ENCODE measurements at regions not wholly inside any gene's neighbourhood (a gene's known extent, or its start where the extent isn't known, plus 50 kb on each side); places are given as distances from the start of the nearest gene placed in this dataset.

DNA sequence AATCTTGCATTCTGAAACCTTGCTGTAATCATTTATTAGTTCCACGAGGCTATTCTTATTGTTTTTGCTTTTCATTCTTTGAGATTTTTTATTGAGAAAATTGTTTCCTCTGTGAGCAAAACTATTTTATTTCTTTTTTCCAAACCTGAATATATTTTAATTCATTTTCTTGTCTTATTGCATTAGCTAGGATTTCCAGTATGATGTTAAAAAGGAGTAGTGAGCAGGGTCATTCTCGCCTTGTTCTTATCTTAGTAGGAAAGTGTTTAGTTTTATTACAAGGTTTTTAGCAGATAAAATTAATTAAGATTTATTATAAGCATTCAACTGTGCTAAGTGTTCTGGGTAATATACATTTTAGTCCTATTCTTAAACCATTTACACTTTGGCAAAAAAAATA is 214.6 kb upstream of the KLF6 start:
- TF ChIP-seq POLR2AphosphoS5 (IDR thresholded peaks at IDR 0.05) (no peak), POLR2A (IDR thresholded peaks at IDR 0.05) (no peak)
- TF ChIP-seq, protein P1, sequence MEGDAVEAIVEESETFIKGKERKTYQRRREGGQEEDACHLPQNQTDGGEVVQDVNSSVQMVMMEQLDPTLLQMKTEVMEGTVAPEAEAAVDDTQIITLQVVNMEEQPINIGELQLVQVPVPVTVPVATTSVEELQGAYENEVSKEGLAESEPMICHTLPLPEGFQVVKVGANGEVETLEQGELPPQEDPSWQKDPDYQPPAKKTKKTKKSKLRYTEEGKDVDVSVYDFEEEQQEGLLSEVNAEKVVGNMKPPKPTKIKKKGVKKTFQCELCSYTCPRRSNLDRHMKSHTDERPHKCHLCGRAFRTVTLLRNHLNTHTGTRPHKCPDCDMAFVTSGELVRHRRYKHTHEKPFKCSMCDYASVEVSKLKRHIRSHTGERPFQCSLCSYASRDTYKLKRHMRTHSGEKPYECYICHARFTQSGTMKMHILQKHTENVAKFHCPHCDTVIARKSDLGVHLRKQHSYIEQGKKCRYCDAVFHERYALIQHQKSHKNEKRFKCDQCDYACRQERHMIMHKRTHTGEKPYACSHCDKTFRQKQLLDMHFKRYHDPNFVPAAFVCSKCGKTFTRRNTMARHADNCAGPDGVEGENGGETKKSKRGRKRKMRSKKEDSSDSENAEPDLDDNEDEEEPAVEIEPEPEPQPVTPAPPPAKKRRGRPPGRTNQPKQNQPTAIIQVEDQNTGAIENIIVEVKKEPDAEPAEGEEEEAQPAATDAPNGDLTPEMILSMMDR (IDR thresholded peaks at IDR 0.05 in 8 of 11, conservative IDR thresholded peaks at IDR 0.05 in 3 of 11), result no peak
